ENCODE measurements at regions not wholly inside any gene's neighbourhood (a gene's known extent, or its start where the extent isn't known, plus 50 kb on each side); places are given as distances from the start of the nearest gene placed in this dataset.

DNA sequence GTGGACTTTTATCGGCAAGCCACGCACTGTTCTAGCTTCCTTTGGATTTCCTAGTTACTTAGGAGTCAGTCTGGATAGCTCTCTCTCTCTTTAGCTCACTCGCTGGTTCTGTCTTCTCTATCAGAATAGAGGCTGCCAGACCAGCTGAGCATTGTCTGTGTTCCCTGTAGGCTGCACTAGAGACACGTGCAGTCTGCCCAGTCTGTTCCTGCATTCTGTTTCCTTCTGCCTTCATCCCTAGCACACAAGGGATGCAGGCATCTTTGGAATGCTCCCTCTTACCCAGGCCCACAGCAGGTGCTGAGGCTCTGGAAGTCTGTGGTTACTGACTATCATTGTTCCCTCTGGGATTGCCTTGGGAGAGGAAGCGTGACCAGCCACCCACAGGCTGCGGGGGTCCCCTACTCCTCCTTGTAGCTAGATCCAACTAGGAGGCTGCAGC, 322.8 kb downstream of the ZNF621 start:
- TF ChIP-seq ELF4 (IDR thresholded peaks at IDR 0.05) (no peak), FOXM1 (IDR thresholded peaks at IDR 0.05; ENCODE audit: borderline replicate concordance) (no peak), NFRKB (IDR thresholded peaks at IDR 0.05) (no peak), SP1 (IDR thresholded peaks at IDR 0.05) (no peak), SUZ12 (IDR thresholded peaks at IDR 0.05) (no peak), ARNT (IDR thresholded peaks at IDR 0.05) (no peak), L3MBTL2 (conservative IDR thresholded peaks at IDR 0.05) (no peak), HDGF (IDR thresholded peaks at IDR 0.05; ENCODE audit: borderline replicate concordance) (no peak), FOXA1 (IDR thresholded peaks at IDR 0.05) (no peak), TARDBP (IDR thresholded peaks at IDR 0.05) (no peak), ZNF384 (IDR thresholded peaks at IDR 0.05) (no peak), BHLHE40 (IDR thresholded peaks at IDR 0.05; ENCODE audit: borderline replicate concordance) (no peak)
- TF ChIP-seq, protein P1, sequence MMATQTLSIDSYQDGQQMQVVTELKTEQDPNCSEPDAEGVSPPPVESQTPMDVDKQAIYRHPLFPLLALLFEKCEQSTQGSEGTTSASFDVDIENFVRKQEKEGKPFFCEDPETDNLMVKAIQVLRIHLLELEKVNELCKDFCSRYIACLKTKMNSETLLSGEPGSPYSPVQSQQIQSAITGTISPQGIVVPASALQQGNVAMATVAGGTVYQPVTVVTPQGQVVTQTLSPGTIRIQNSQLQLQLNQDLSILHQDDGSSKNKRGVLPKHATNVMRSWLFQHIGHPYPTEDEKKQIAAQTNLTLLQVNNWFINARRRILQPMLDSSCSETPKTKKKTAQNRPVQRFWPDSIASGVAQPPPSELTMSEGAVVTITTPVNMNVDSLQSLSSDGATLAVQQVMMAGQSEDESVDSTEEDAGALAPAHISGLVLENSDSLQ (IDR thresholded peaks at IDR 0.05): no peak
